ENCODE measurements at regions not wholly inside any gene's neighbourhood (a gene's known extent, or its start where the extent isn't known, plus 50 kb on each side); places are given as distances from the start of the nearest gene placed in this dataset.

GRCh38 chr7:118473271-118473670 is 248.8 kb downstream of the ANKRD7 start:
- in situ Hi-C loops (cut with MboI; ENCODE audit: low sequenced_read_pairs, unreplicated experiment): no loop called here
- no peak for TF ChIP-seq CTCF (IDR thresholded peaks at IDR 0.05; ENCODE audit: borderline replicate concordance, control extremely low read depth, extremely low read depth, insufficient read depth, missing control alignments)
- DNase-seq (ENCODE audit: low spot score): no peak

GRCh38 chr7:118476036-118476435 is 251.5 kb downstream of the ANKRD7 start:
- in situ Hi-C loops (cut with MboI; ENCODE audit: low sequenced_read_pairs, unreplicated experiment): no loop called here
- DNase-seq (ENCODE audit: low spot score): no peak
- TF ChIP-seq CTCF (IDR thresholded peaks at IDR 0.05; ENCODE audit: borderline replicate concordance, control extremely low read depth, extremely low read depth, insufficient read depth, missing control alignments): no peak

- in situ Hi-C loops (cut with MboI; ENCODE audit: low sequenced_read_pairs, unreplicated experiment): no loop called here
- TF ChIP-seq CTCF (IDR thresholded peaks at IDR 0.05; ENCODE audit: borderline replicate concordance, control extremely low read depth, extremely low read depth, insufficient read depth, missing control alignments): no peak
- DNase-seq (ENCODE audit: low spot score): no peak
Measured at GRCh38 chr7:118477036-118477435, 252.5 kb downstream of the ANKRD7 start.

GRCh38 chr7:118478236-118478635 is 253.7 kb downstream of the ANKRD7 start:
- TF ChIP-seq CTCF (IDR thresholded peaks at IDR 0.05; ENCODE audit: borderline replicate concordance, control extremely low read depth, extremely low read depth, insufficient read depth, missing control alignments): no peak
- in situ Hi-C loops (cut with MboI; ENCODE audit: low sequenced_read_pairs, unreplicated experiment): no loop called here
- DNase-seq (ENCODE audit: low spot score): no peak

GRCh38 chr7:118478931-118479330 is 254.4 kb downstream of the ANKRD7 start:
- DNase-seq (ENCODE audit: low spot score): no peak
- in situ Hi-C loops (cut with MboI; ENCODE audit: low sequenced_read_pairs, unreplicated experiment): no loop called here
- no peak for TF ChIP-seq CTCF (IDR thresholded peaks at IDR 0.05; ENCODE audit: borderline replicate concordance, control extremely low read depth, extremely low read depth, insufficient read depth, missing control alignments)

- DNase-seq (ENCODE audit: low spot score): no peak
- no peak for TF ChIP-seq CTCF (IDR thresholded peaks at IDR 0.05; ENCODE audit: borderline replicate concordance, control extremely low read depth, extremely low read depth, insufficient read depth, missing control alignments)
- in situ Hi-C loops (cut with MboI; ENCODE audit: low sequenced_read_pairs, unreplicated experiment): no loop called here
Measured at GRCh38 chr7:118492466-118492865, 268.0 kb downstream of the ANKRD7 start.

GRCh38 chr7:118496138-118496644 is 271.7 kb downstream of the ANKRD7 start:
- in situ Hi-C loops (cut with MboI; ENCODE audit: low sequenced_read_pairs, unreplicated experiment): no loop called here
- no peak for TF ChIP-seq CTCF (IDR thresholded peaks at IDR 0.05; ENCODE audit: borderline replicate concordance, control extremely low read depth, extremely low read depth, insufficient read depth, missing control alignments)
- no peak for DNase-seq (ENCODE audit: low spot score)

All from GM13976 (cell line).